Stimulated activated CD4-positive, alpha-beta T cell treated with anti-CD3 and anti-CD28 coated beads, Interleukin-12 subunit alpha, Interleukin-12 subunit beta, amount 100 ng/mL, for 24 hours (primary cell): ENCODE measurements at regions not wholly inside any gene's neighbourhood (a gene's known extent, or its start where the extent isn't known, plus 50 kb on each side); places are given as distances from the start of the nearest gene placed in this dataset.
"Not testable (repeated sequence)": the region's sequence is repeated elsewhere in the genome, so short reads cannot be mapped to it uniquely, and the experiment has no call there.

Experiments
- DNase-seq, 2 experiments: peaks; one replicate each; pipeline ENCODE4 v3.0.0-alpha.2; 2020; ENCODE audit warnings: low read depth in 2 of 2

DNA sequence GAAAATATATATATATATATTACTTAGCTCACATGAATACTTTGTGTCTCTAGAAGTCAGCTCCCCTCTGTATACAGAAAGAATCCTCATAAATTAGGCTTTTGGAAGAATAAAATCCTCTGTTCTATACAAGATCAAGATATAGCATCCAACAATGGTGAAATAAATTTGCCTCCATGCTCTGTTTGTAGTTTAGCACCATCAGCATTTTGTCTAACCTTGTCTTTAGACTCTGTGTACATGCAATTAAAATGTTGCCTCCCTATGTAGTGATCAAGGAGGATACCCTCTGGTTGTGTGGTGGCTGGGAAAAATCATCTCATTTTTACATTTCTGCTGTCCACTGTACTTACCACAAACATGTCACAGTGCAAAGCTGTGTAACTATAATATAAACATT lies 189.7 kb downstream of the C7orf25 start:
- no peak for DNase-seq

DNA sequence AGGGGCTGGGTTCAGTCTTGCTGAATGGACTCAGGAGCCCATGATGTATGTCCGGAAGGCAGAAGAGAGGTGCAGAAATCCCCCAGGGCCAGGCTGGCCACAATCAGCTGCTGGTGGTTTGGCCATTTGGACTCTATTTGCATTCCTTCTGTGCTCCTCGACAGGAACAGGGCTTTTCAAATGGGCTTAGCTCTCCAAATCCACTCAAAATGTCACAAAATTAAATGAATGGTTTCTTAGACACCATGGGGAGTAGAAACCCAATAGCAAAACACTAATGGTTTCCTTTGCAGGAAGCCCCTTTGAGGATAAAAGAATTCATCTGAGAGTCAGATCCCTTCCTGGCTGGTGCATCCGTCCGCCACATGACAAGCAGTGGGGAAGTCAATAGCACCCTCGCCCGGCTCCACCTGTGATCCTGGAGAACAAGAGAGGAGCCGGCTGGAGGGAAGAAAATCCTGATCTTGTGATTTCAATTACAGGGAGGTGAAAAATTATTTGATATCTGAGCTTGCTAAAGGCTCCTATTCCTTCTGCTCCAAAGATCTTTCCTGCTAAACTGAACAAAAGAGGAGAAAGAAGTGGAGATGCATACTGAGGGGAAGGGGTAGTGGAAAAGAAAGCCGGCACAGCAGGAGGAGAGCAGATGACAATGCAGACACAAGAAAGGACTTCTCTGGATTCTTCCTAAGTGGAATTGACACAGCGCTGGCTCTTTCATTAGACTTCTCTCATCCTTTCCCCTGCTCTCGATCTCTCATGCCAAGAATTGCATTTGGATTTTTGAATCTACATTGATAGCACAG lies 190.7 kb downstream of the C7orf25 start:
- DNase-seq = no peak

DNA sequence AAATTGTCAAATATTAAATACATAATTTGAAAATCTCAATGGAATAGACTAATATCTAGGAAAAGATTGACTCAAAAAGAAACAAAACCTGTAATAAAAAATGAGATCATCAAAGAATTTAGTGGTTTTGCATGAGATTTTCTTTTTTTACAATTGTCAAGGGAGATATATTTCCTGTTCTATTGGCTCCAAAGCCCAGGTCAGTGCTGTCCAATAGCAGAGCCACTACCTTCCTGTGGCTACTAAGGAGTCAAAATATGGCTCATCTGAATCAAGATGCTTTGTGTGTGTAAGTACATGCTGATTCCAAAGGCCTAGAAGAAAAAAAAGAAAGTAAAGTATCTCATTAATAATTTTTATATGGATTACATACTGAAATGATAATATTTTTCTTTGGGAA lies 191.9 kb downstream of the C7orf25 start:
- DNase-seq = no peak

DNA sequence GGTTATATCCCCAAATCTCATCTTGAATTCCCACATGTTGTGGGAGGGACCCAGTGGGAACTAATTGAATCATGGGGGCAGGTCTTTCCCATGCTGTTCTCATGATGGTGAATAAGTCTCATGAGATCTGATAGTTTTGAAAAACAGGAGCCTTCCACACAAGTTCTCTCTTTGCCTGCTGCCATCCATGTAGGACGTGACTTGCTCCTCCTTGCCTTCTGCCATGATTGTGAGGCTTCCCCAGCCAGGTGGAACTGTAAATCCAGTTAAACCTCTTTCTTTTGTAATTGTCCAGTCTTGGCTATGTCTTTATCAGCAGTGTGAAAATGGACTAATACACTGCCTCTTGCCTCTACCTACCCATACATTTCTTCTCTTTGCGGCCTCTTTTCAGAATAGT lies 193.4 kb downstream of the C7orf25 start:
- DNase-seq = not testable (repeated sequence)

DNA sequence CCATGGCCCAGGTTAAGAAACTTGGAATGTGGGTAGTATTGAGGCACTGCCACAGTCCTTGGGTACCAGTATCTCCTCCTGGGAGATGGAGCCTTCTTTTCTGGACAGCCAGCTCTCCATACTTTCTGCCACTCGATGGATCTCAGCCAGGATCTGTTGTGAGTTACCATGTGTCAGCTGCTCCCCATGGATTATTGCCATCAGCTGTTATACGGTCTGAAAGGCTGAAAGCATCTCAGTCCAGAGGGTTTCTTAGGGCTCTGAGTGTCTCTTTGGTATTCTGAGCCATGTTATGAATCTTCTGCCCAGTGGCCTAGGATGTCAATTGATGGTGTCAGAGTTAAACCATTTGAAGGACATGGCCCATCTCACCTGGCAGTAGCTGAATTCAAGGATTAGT lies 197.5 kb downstream of the C7orf25 start:
- no peak for DNase-seq

DNA sequence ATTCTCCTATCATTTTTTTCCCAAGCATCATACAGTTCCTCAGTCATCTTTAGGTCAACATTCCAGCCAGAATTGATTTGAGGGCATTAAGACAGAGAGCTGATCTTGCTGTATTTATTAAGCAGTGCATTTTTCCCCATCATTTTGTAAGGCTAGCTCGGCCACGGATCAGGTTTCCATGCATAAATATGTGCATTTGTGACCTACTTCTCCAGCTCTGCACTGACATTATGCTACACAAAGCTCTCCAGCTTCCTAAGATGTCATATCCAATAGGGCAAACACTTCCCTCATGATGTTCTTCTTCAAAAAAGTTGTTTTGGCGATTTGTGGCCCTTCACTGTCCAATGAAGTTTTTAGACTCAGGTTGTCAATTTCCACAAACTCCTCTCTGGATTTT lies 202.6 kb downstream of the C7orf25 start:
- no peak for DNase-seq

DNA sequence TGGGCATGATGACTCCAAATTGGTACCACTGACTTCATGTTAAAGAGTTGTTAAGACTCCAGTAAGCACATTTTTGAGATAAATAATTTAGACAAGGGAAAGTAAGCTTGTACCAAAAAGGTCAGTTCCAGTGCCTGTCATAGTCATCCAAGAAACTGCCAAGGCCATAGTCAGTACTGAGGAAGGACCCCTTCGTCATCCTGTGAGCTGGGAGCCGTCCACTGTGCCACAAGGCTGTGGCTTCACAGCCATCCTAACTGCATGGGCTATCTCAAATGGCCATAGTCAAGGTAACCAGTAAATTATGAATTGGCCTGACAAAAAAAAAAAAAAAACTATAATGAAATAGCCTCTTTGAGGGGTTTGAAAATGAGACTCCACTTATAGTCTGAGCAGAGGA lies 207.2 kb downstream of the C7orf25 start:
- DNase-seq = no peak

DNA sequence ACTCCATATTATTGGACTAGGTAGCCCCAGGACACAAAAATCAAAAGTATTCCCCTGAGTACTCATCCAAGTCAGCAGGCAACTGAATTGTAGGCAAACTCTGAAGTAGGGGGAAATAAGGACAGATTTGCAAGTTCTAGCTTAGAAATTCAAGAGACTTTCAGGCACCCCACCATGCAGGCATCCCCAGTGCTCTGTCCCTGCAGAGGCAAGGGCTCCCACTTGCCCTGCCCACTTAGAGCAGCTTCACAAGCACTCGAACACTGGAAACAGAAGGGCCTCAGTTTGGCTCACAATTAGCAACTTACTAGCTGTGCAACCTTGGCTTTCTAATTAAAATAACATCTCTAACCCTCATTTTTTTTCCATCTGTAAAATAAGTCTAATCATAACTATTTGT lies 209.2 kb downstream of the C7orf25 start:
- no peak for DNase-seq

DNA sequence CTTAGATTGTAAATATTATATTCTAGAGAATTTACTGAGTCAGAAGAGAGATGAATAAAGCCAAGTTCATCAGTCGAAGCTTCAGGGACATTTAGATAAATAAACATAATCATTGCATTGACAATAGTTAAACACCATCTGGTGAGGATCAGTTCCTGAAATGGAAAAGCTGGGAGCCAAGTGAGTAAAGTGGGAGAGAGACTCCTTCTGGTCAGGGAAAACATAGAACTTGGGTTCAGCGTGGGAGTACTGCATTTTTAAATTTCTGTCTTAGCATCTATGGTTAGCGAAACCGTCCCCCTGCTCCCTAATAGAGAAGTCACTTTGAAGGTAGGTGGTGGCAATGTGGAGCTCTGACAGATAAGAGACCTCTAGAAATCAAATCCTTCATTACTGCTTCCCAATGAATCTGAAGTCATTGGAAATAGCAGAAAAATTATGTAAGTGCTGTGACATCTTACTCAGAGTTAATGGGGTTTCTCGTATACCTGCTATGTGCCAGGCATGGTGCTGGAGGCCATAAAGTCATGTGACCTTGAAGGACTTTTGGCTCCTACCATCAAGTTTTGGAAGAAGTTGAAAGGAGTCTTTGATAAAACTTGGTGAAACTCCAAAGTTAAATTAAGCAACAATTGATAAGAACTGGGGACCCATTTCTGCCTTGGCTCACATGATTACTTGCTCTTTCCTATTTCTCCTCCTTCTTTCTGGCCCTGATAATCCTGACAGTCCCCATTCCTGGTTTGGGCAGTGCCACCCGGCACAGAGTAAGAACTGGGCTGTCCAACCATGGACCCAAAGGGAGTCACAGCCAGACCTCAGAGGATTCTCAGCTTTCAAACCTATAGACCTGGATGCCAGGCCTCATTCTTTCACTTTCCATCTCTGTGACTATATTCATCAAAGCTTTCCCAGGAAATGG lies 211.2 kb downstream of the C7orf25 start:
- no peak for DNase-seq

DNA sequence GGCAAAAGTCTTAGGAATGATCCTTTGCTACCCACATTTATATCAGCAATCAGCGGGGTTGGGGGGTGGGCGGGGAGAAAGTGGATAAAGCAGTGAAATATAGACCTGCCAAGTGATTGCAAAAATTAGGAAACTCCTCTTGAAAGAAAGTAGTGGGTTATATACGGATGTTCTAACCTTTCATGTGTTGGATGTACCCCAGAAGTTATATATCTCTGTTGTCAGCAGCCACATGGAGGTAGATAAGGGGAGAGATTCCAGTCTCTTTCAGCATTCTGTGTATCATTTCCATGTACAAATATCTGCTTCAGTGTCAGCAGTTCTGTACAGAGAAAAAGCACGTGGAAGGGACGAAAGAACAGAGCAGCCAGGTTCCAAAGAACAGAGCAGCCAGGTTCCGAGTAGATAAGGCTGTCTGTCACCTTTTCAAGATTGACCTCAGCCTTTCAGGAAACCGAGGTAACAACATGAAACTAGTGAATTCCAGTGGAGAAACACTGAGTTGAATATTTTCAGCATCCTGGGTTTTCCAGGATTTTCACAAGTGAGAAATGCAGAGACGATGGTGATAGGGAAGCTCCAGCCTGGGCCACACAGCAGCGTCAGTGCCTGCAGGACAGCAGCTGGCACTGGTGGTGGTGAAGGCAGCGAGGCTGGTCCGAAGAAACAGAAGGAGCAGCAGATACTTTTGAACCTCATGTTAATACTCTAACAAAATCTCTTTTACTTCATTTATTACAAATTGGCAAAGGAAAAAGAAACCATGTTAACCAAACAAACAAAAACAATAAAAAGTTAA lies 212.3 kb downstream of the C7orf25 start:
- no peak for DNase-seq

DNA sequence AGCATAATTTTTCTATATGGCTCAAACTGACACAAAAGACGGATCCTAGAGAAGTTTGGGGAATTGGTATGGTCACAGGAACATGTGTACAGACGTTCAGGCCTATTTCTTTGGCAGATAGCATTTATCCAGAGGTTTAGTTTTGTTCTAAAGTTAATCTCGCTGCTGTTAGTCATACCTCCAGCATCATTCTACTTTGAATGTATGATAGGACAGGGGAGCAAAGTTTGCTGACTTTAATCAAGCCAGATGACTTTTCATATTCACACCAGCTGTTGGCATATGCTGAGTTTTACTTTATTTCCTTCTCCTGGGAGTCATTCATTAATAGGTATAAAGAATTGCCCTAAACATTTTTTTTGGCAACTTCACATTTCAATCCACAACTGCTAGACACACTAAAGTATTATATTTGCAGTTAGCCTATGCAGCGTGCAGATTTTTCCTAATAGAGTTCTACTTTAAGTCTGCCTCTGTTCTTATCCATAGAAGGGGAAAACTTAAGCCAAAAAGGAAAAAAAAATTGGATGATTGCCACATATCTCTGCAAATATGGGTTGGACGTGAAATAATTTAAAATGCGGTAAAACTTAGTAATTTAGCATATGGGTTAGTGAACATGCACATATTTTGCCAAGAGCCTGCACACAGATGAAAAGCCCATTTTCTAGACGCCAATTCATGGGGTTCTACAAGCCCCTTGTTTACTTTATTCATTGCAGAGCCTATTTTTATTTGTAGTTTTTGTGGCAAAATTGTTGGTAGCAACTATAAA lies 213.1 kb downstream of the C7orf25 start:
- no peak for DNase-seq

DNA sequence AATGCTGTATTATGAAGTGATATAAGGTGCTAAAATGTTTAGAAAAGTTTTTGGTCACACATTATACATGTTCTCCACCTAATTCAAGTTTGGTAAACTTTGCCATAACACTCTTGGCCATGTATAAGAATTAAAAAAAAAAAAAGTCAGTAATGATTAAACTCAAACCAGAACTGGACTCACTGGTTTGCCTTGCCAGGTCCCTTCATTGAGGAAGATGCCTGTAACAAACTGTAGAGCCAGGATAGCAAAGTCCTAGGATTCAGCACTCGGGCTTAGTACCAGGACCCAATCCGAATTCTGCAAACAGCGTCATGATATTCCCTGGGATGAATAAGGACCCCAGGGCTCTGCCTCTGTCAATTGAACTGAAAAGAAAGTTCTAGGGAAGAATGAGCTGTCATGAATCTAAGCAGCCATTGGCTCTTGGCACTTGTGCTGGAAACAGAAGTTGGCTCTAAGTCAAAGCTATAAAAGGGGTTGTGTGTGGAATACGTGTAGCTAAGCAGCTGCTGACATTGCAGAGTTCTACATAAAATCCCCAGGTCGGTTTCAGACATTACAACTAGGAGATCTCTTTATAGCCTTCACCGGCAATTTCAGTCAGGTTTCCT lies 216.9 kb downstream of the C7orf25 start:
- no peak for DNase-seq

DNA sequence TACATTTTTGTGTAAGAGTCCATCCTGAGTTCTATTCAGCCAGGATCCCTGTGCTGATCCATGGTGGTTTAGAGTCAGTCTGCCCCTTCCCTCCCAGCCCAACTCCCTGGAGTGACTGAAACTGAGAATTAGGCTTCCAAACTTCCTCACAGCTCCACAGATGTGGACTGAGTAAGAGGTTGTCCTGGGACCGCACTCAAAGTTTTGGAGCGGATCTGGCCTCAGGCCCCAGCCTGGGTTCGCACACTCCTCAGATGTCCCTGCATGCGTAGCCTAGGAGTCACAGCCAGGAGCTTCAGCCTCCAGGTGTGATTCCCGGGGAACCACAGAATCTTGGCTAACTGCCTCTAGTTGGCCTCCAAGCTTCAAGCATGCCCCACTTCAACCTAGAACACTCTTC lies 218.1 kb downstream of the C7orf25 start:
- no peak for DNase-seq

DNA sequence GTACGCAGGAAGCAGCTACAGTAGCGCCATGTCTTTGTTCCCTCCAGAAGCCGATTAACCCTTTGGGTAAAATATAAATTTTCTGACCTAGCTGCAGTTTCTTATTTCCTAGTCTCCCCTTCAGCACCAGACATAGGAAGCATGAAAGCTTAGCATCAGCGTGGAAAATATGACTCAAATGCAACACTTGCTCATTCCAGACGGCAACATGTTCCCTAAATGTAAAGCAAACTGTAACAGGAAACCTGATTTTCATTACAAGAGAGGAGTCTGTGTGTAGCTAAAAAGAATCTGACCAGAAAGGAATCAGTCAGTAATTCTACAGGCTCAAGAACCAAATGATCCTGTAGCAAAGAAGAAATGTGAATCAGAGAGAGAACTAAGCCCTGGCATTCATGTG lies 219.2 kb downstream of the C7orf25 start:
- DNase-seq = no peak

DNA sequence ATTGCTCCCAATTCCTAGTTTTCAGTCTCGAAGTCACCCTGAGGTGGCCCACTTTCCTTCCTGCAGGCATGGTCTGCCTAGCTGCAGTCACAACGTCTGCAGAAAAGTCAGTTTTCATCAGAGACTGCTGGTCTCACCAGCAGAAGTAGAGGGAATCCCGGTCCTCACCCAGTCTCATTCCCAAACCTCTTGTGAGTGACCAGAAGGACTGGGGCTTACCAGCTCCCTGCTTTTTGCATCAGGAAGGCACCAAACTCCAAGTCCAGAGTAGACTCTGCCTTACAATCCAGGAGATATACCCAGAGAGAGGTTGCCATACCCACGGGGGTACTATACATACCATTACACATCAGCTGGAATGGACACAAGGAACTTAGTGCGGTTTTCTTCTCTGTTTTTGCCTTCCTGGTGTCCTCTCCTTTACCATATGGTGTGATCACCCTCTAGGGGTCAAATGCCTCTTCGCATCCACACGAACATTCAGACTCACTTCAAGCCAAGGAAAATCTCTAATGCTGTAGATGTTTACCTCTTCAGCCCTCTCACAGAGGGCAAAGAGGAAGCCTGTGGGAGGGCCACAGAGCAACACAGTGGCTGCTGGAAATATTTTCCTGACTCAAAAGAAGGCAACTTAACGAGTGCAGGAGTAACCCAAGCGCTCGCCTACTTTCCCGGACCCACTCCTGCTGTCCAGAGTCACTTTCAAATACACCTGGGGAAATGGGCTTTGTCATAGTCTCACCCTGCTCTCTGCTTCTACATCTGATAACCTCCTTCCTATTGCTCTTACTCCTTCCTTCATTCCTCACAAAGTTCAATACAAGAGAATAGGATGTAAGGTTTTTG lies 220.9 kb downstream of the C7orf25 start:
- DNase-seq = no peak

DNA sequence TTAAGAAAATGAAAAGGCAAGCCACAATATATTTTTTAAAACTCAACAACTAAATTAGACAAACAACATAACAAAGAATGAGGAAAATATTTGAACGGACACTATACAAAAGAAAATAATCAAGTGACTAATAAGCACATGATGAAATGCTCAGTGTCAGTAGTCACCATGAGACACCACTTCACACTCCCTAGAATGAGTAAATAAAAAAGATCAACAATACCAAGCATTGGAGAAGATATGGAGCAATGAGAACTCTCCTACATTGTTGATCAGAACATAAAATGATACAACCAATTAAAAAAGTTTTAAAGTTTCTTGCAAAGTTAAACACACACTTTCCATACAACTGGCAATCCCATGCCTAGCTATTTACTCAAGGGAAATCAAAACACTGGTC lies 222.2 kb downstream of the C7orf25 start:
- DNase-seq = no peak

DNA sequence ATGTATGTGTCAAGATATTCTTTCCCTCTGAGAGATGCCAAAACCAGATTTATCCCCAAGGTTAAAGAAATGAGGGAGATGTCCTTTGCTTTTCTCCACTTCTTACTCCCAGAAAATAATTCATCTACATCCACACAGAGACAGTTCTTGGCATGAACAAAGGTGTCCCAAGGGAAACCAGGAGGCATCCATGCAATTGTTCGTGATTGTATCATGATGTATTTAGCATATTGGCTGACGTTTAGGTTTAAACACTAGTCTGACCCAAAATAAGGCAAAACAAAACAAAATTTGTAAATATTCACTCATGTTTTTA lies 223.9 kb downstream of the C7orf25 start:
- DNase-seq = no peak

DNA sequence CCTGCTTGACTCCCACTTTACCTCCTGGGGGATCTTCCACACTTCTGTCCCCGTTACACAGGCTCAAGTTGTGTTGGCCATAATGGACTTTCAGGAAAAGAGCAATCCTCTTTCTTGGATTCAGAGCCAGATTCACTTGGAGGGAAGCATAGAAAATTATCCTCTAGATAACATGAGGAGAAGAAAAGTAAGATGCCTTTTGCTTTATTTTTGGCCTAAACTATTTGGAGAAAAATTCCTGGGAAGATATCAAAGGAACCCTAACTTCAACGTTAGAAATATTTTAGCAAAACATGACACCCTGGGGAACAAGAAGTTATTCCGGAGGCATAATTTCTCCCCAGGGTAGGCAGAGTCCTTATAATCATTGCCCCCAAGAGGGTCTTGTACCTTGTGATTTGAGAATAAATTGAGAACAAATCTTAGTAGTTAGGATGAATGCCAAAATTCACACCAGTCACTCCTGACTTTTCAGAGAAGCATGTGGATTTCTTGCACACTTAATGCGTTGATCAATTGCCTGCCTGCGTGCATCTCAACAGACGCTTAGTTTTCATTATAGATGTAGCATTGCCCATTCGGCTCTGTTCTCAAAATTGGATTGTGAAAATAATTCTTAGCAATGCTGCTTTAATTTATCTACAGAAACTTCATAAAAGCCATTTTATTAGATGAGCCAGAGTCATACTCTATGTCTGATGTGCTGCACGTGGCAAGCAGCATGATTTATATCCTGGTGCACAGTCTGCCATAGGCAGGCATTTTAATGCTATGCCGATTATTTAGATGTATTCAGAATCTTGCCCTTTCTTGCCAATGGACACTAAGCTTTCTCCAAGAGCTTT lies 224.4 kb downstream of the C7orf25 start:
- DNase-seq = no peak

DNA sequence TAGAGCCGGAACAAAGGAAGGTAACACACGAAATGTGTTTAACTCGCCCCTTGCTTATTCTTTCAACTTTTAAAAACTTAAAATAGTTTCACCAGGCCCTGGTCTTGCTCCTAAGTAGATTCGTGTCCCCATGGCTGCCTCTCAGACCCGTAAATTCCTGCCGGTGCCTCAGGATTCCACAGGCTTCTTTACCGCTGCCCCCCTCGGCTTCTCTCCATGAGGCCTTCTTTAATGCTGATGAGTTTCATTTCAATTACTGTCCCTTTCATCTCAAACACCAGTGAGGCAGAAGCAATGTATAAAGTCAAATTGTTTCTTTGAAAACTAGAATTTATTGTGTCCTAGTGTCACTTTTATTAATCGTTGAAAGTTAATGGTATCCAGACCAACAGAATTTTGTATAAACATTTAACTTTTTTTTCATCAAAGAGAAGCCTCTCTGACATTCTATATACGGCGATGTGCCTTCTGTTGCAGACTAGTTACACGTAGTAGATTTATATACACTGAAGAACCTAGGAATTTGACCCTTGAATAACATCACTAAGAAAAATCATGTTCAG lies 225.2 kb downstream of the C7orf25 start:
- no peak for DNase-seq
